Body of pancreas (tissue), 4 donors: ENCODE measurements at regions not wholly inside any gene's neighbourhood (a gene's known extent, or its start where the extent isn't known, plus 50 kb on each side); places are given as distances from the start of the nearest gene placed in this dataset.
"Not testable (repeated sequence)": the region's sequence is repeated elsewhere in the genome, so short reads cannot be mapped to it uniquely, and the experiment has no call there.

ENCODE experiments used
- ATAC-seq: fragments of 150-250 bp; one replicate; pipeline ENCODE4 v1.9.1; 2016
- DNase-seq, 4 donors: peaks; one replicate each; pipeline ENCODE4 v3.0.0-alpha.2; 2019
- H3K27ac ChIP-seq, 4 donors: fragments of 200-600 bp; sonication (generic); 1 replicate in 3 of 4; 2 replicates in 1 of 4; pipeline versions ENCODE4 v1.5.1 to v1.6.1; 2016 to 2019; ENCODE audit warnings: mild to moderate bottlenecking in 1 of 4, mixed read lengths in 1 of 4, moderate library complexity in 1 of 4
- H3K27me3 ChIP-seq, 2 donors: fragments of 200-600 bp; sonication (generic); one replicate each; pipeline ENCODE4 v1.6.0; 2016; ENCODE audit warnings: mild to moderate bottlenecking in 1 of 2
- H3K36me3 ChIP-seq, 2 donors: fragments of 200-600 bp; sonication (generic); replicated peaks in 1 of 2; 2 replicates each; pipeline ENCODE4 v1.5.1; 2016; ENCODE audit warnings: low read depth in 2 of 2; ENCODE audit not compliant: insufficient read depth in 1 of 2
- H3K4me1 ChIP-seq: fragments of 200-600 bp; sonication (generic); one replicate; pipeline ENCODE4 v1.6.0; 2016
- H3K4me3 ChIP-seq, 2 donors: fragments of 200-600 bp; sonication (generic); 1 replicate in 1 of 2; 2 replicates in 1 of 2; pipeline ENCODE4 v1.5.1; 2016 to 2019
- H3K9me3 ChIP-seq, 3 donors: fragments of 200-600 bp; sonication (generic); 1 replicate in 2 of 3; 2 replicates in 1 of 3; pipeline ENCODE4 v1.5.1; 2016
- POLR2A ChIP-seq, 3 donors: fragments of 450-650 bp; IDR thresholded peaks; one replicate each; pipeline ENCODE4 v1.6.1; 2016; ENCODE audit warnings: antibody characterized with exemption in 3 of 3, mild to moderate bottlenecking in 2 of 3
- WGBS, 2 donors: methylation state at CpG; one replicate each; pipeline ENCODE4 v1.1.5; 2017; 5-methylcytosine and 5-hydroxymethylcytosine counted together
- intact Hi-C: fragments of 100-400 bp; cut with DNase I; formaldehyde crosslinking; loops from one replicate; pipeline ENCODE4 v1.15.1; 2023
- TF ChIP-seq, protein P1 (sequence below), 7 experiments: fragments of 450-650 bp in 4 of 7; fragments of 200-600 bp in 3 of 7; sonication (generic) in 3 of 7; IDR thresholded peaks; one replicate each; pipeline ENCODE4 v1.5.1; 2016 to 2019; ENCODE audit warnings: antibody characterized with exemption in 7 of 7

DNA sequence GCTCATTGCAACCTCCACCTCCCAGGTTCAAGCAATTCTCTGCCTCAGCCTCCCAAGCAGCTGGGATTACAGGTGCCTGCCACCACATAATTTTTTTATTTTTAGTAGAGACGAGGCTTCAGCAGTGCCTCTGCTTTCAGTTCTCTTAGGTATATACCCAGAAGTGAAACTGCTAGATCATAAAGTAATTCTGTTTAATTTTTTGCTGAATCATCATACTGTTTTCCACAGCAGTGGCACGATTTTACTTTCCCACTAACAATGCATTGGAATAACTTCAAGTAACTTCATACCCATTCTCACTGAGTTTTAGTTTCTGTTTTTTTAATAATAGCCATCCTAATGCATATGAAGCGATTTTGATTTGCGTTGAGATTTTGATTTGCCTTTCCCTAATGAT lies 148.0 kb upstream of the G2E3 start:
- Histone ChIP-seq H3K27ac (no peak overlapping the region), H3K27me3 (no peaks in the 10 kb centered on the region), H3K4me1 (no peaks in the 10 kb centered on the region), H3K36me3 (no peaks in the 10 kb centered on the region), H3K4me3 (no peak overlapping the region), H3K9me3 (no peaks in the 10 kb centered on the region)
- ATAC-seq = no peak
- intact Hi-C loops = no loop called here
- no peak for TF ChIP-seq POLR2A (IDR thresholded peaks at IDR 0.05)
- TF ChIP-seq, protein P1, sequence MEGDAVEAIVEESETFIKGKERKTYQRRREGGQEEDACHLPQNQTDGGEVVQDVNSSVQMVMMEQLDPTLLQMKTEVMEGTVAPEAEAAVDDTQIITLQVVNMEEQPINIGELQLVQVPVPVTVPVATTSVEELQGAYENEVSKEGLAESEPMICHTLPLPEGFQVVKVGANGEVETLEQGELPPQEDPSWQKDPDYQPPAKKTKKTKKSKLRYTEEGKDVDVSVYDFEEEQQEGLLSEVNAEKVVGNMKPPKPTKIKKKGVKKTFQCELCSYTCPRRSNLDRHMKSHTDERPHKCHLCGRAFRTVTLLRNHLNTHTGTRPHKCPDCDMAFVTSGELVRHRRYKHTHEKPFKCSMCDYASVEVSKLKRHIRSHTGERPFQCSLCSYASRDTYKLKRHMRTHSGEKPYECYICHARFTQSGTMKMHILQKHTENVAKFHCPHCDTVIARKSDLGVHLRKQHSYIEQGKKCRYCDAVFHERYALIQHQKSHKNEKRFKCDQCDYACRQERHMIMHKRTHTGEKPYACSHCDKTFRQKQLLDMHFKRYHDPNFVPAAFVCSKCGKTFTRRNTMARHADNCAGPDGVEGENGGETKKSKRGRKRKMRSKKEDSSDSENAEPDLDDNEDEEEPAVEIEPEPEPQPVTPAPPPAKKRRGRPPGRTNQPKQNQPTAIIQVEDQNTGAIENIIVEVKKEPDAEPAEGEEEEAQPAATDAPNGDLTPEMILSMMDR (IDR thresholded peaks at IDR 0.05) = no peak
- DNase-seq = no peak
- 72 to 73% methylated on average over 4 of the region's 4 CpGs for WGBS, 2 donors

DNA sequence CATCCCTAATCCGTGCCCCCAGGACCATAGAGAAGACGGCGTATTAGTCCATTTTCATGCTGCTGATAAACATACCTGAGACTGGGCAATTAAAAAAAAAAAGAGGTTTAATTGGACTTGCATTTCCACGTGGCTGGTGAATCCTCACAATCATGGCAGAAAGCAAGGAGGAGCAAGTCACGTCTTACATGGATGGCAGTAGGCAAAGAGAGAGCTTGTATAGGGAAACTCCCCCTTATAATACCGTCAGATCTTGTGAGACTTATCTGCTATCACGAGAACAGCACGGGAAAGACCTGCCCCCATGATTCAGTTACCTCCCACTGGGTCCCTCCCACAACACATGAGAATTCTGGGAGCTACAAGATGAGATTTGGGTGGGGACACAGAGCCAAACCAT lies 145.8 kb upstream of the G2E3 start:
- WGBS, 2 donors = 91 to 92% methylated on average over 8 of the region's 8 CpGs
- H3K4me1 ChIP-seq, H3K9me3 ChIP-seq, H3K27ac ChIP-seq, ATAC-seq, intact Hi-C loops, H3K36me3 ChIP-seq, H3K4me3 ChIP-seq, DNase-seq, H3K27me3 ChIP-seq: not testable (repeated sequence)

DNA sequence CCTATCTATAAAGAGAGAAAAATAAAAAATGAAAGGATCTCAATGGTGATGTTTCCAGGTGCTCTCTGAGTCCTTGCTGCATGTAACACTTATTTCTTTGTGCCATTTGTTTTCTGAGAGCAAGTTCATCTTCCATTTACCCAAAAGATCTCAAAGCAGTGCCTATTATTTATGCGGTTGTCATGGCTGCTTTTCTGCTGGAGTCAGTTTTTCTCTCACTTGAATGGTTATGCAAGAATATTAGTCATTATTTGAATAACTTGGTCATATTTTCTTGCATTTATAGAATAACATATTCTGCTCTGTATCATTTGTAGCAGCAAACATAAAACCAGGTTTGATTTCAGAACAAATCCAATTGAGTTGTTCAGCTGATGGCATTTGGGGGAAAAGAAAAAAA lies 141.8 kb upstream of the G2E3 start:
- Histone ChIP-seq H3K9me3 (no peaks in the 10 kb centered on the region), H3K4me3 (no peak overlapping the region), H3K27ac (no peak overlapping the region), H3K4me1 (peaks cover 13% of the 10 kb centered on the region), H3K36me3 (no peaks in the 10 kb centered on the region), H3K27me3 (no peaks in the 10 kb centered on the region)
- ATAC-seq = no peak
- 93 to 97% methylated on average over 1 of the region's 1 CpG for WGBS, 2 donors
- DNase-seq = no peak
- TF ChIP-seq POLR2A (IDR thresholded peaks at IDR 0.05) = no peak
- TF ChIP-seq, protein P1 (IDR thresholded peaks at IDR 0.05) = no peak
- intact Hi-C loops = no loop called here

DNA sequence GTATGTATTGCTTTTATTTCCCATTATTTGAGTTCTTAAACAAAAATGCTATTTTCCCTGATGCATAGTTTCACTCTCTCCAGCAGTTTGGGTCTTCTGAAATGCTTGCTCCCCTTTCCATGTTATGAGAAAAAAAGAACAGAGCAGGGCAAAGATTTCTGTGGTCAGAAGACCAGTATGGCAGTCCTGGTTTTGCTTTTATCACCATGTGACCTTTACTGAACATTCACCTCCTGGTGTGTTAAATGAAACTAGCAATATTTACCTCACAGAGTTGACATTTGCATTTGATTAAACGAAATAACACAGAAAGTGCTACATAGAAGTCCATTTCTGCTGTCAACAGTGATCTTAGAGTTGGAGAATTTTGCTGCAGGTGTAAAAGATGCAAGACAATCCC lies 141.0 kb upstream of the G2E3 start:
- intact Hi-C loops = no loop called here
- Histone ChIP-seq H3K27me3 (no peaks in the 10 kb centered on the region), H3K36me3 (no peaks in the 10 kb centered on the region), H3K4me1 (peaks cover 13% of the 10 kb centered on the region), H3K9me3 (no peaks in the 10 kb centered on the region), H3K4me3 (no peak overlapping the region), H3K27ac (no peak overlapping the region)
- DNase-seq (no peak), ATAC-seq (no peak)
- TF ChIP-seq, protein P1 (IDR thresholded peaks at IDR 0.05) = no peak
- no peak for TF ChIP-seq POLR2A (IDR thresholded peaks at IDR 0.05)
- 44 to 64% methylated on average over 1 of the region's 1 CpG for WGBS, 2 donors

DNA sequence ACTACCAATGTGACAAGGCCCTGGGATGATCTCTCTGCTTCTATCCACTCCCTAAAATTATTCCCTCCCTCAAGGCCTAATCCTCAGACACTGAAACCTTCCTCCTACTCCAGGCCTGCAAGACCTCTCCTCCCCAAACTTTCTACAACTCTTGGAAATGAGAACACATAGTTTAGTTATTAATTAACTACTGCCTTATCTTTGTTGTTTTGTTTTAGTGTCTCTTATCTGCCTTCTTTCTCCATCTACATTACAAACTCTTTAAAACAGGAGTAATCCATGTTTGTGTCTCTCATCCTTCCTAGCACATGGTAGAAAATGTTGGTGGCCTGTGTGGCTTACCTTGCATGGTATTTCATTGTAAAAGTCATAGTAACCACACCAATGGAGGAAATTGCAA lies 139.9 kb upstream of the G2E3 start:
- DNase-seq = no peak
- peaks cover 13% of the 10 kb centered on the region for H3K4me1 ChIP-seq
- no peak for TF ChIP-seq POLR2A (IDR thresholded peaks at IDR 0.05)
- TF ChIP-seq, protein P1 (IDR thresholded peaks at IDR 0.05) = no peak
- H3K9me3 ChIP-seq = no peaks in the 10 kb centered on the region
- H3K27ac ChIP-seq = no peak overlapping the region
- H3K4me3 ChIP-seq = no peak overlapping the region
- no peak for ATAC-seq
- H3K36me3 ChIP-seq = no peaks in the 10 kb centered on the region
- H3K27me3 ChIP-seq = no peaks in the 10 kb centered on the region
- intact Hi-C loops = no loop called here
